B cell (primary cell): ENCODE measurements at regions not wholly inside any gene's neighbourhood (a gene's known extent, or its start where the extent isn't known, plus 50 kb on each side); places are given as distances from the start of the nearest gene placed in this dataset.
"Not testable (repeated sequence)": the region's sequence is repeated elsewhere in the genome, so short reads cannot be mapped to it uniquely, and the experiment has no call there.

Source experiments
- ATAC-seq: fragments of 200-7000 bp; cut with Tn5 transposase; one replicate; pipeline ENCODE4 v1.10.0; 2021; ENCODE audit warnings: low read depth, mild to moderate bottlenecking, moderate number of reproducible peaks, moderate library complexity
- CTCF ChIA-PET: fragments of 350-600 bp; sonication (Branson Sonifier 250); formaldehyde crosslinking; loops from one replicate; lab custom pipeline; 2021; ENCODE audit warnings: antibody characterized with exemption, inconsistent platforms; lab: Charles Lee
- POLR2A ChIA-PET: fragments of 350-600 bp; sonication (Branson Sonifier 250); formaldehyde crosslinking; loops from one replicate; lab custom pipeline; 2021; ENCODE audit warnings: antibody characterized with exemption; lab: Charles Lee
- DNase-seq: peaks from one replicate; pipeline ENCODE4 v3.0.0; 2013
- H2AFZ ChIP-seq: 2 replicates; pipeline ENCODE4 v1.6.1; 2012; ENCODE audit warnings: mild to moderate bottlenecking, low read depth, low read length; ENCODE audit not compliant: insufficient read depth, poor library complexity, severe bottlenecking
- H3K27ac ChIP-seq, 2 donors: 1 replicate in 1 of 2; 2 replicates in 1 of 2; pipeline ENCODE4 v1.5.1; 2012 to 2013; ENCODE audit warnings: low read length in 2 of 2, mild to moderate bottlenecking in 2 of 2, moderate library complexity in 1 of 2
- H3K27me3 ChIP-seq, 4 experiments: fragments of 200-600 bp in 1 of 4; sonication (generic) in 1 of 4; replicated peaks in 1 of 4; 1 replicate in 2 of 4; 2 replicates in 2 of 4; pipeline versions ENCODE4 v1.6.1 to v1.7.0; 2013 to 2016; ENCODE audit warnings: low read length in 3 of 4, mild to moderate bottlenecking in 2 of 4, mixed read lengths in 1 of 4, moderate library complexity in 1 of 4; ENCODE audit not compliant: insufficient read depth in 4 of 4, control insufficient read depth in 3 of 4; ENCODE audit errors: control extremely low read depth in 1 of 4
- H3K36me3 ChIP-seq, 2 experiments: replicated peaks in 1 of 2; 1 replicate in 1 of 2; 2 replicates in 1 of 2; pipeline versions ENCODE4 v1.6.1 to v1.7.1; 2013; ENCODE audit warnings: low read length in 1 of 2; ENCODE audit not compliant: insufficient read depth in 2 of 2, control insufficient read depth in 1 of 2; ENCODE audit errors: control extremely low read depth in 1 of 2, extremely low read depth in 1 of 2
- H3K4me1 ChIP-seq, 2 donors: fragments of 200-600 bp in 1 of 2; sonication (generic) in 1 of 2; 1 replicate in 1 of 2; 2 replicates in 1 of 2; pipeline versions ENCODE4 v1.5.1 to v1.6.1; 2013 to 2017; ENCODE audit warnings: low read length in 2 of 2; ENCODE audit not compliant: control insufficient read depth in 2 of 2, insufficient read depth in 2 of 2
- H3K4me2 ChIP-seq: replicated peaks from 2 replicates; pipeline ENCODE3; 2012; ENCODE audit warnings: mild to moderate bottlenecking, low read depth, low read length; ENCODE audit not compliant: poor library complexity, severe bottlenecking
- H3K4me3 ChIP-seq, 5 experiments: fragments of 200-600 bp in 1 of 5; sonication (generic) in 1 of 5; 1 replicate in 3 of 5; 2 replicates in 2 of 5; pipeline versions ENCODE4 v1.5.1 to v1.7.0; 2011 to 2016; ENCODE audit warnings: low read length in 4 of 5, mild to moderate bottlenecking in 4 of 5, low read depth in 2 of 5, control low read depth in 1 of 5, moderate library complexity in 1 of 5; ENCODE audit not compliant: insufficient read depth in 1 of 5; ENCODE audit errors: control extremely low read depth in 1 of 5, extremely low read depth in 1 of 5
- H3K79me2 ChIP-seq: fragments of 200-600 bp; sonication (generic); one replicate; pipeline ENCODE4 v1.6.0; 2016; ENCODE audit warnings: low read length; ENCODE audit not compliant: control insufficient read depth, insufficient read depth
- H3K9ac ChIP-seq: fragments of 200-600 bp; sonication (generic); 2 replicates; pipeline ENCODE4 v1.6.1; 2017; ENCODE audit warnings: mild to moderate bottlenecking, low read length, moderate library complexity
- H3K9me3 ChIP-seq, 3 donors: one replicate each; pipeline versions ENCODE4 v1.6.1 to v1.7.1; 2013; ENCODE audit warnings: low read length in 2 of 3; ENCODE audit not compliant: control insufficient read depth in 2 of 3, insufficient read depth in 1 of 3; ENCODE audit errors: control extremely low read depth in 1 of 3
- H4K20me1 ChIP-seq: 2 replicates; pipeline ENCODE4 v1.6.0; 2012; ENCODE audit warnings: mild to moderate bottlenecking, low read length; ENCODE audit not compliant: insufficient read depth, control insufficient read depth, poor library complexity, severe bottlenecking
- H3K27ac Mint-ChIP-seq: one replicate; pipeline ENCODE4 v1.8.0; 2021; ENCODE audit warnings: mixed read lengths
- H3K27me3 Mint-ChIP-seq: one replicate; pipeline ENCODE4 v1.8.0; 2021; ENCODE audit warnings: mixed read lengths
- H3K4me1 Mint-ChIP-seq: one replicate; pipeline ENCODE4 v1.8.0; 2021; ENCODE audit warnings: mixed read lengths
- H3K4me3 Mint-ChIP-seq: one replicate; pipeline ENCODE4 v1.8.0; 2021; ENCODE audit warnings: mixed read lengths
- H3K9me3 Mint-ChIP-seq: one replicate; pipeline ENCODE4 v1.8.0; 2022; ENCODE audit warnings: mixed read lengths; ENCODE audit not compliant: insufficient read depth
- WGBS: methylation state at CpG from one replicate; pipeline ENCODE4 v1.1.5; 2013; ENCODE audit warnings: missing lambda C conversion rate; ENCODE audit not compliant: insufficient coverage; 5-methylcytosine and 5-hydroxymethylcytosine counted together
- intact Hi-C: fragments of 100-400 bp; cut with micrococcal nuclease; formaldehyde crosslinking; loops from one replicate; pipeline ENCODE4 v1.10.0; 2022

DNA sequence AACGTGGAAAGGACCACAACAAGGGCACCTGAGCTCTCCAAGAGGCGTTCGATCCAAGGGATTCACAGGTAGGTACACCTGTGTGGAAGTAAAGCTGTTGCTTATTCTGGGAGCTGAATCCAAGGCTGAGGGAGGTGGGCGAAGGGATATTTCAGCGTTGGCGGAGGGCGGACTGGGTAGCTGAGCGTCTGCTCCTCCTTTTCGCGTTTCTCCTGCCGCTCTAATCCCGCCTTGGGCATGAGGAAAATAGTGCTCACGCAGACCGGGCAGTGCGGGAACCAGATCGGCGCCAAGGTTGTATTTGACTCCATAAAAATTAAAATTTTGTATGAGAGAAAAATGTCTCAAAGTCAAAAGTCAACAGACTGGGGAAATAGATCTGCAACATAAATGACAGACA is 3966.2 kb upstream of the OR11H1 start:
- H3K4me2 ChIP-seq, H3K27me3 ChIP-seq, POLR2A ChIA-PET, H3K36me3 ChIP-seq, H3K9me3 Mint-ChIP-seq, H3K4me1 Mint-ChIP-seq, H3K27ac ChIP-seq, ATAC-seq, H3K27me3 Mint-ChIP-seq, H3K9me3 ChIP-seq, intact Hi-C loops, H3K79me2 ChIP-seq, CTCF ChIA-PET, H3K4me3 ChIP-seq, DNase-seq, H3K9ac ChIP-seq, H4K20me1 ChIP-seq, H2AFZ ChIP-seq, H3K4me1 ChIP-seq, H3K4me3 Mint-ChIP-seq, H3K27ac Mint-ChIP-seq: not testable (repeated sequence)
- WGBS: 61% methylated on average over 12 of the region's 17 CpGs

DNA sequence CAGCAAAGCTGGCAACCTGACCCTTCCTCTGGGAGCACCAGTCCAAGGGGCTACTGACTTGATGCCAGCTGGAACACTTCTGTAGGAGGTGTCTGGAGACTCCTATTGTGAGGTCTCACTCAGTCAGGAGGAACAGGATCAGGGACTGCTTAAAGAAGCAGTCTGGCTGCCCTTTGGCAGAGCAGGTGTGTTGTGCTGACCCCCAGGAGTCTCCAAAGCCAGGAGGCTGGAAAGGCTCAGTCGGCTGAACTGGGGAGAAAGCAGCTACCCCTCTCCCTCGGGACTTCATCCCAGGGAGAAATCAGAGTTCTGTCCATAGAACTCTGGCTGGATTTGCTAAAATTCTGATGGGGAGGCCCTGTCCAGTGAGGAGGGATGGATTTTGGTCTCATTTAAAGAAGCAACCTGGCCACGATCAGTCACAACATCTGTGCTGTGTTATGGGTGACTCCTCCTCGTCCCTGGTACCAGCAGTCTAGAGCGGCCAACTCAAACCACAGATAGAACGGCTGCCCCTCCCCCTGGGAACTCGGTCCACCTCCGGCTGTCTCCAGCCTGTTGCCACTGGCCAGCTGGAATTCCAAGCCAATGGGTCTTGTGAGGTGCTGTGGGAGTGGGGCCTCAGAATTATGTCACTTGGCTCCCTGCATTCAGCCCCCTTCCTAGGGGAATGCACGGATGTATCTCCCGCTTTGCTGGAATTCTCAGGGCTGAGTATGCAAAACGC is 3959.0 kb upstream of the OR11H1 start:
- H3K27ac Mint-ChIP-seq, intact Hi-C loops, H3K4me3 Mint-ChIP-seq, H3K9ac ChIP-seq, H3K9me3 Mint-ChIP-seq, H3K36me3 ChIP-seq, H3K4me1 ChIP-seq, POLR2A ChIA-PET, H2AFZ ChIP-seq, H3K27me3 ChIP-seq, H3K4me2 ChIP-seq, H3K27ac ChIP-seq, H3K79me2 ChIP-seq, DNase-seq, ATAC-seq, H3K27me3 Mint-ChIP-seq, H3K4me1 Mint-ChIP-seq, CTCF ChIA-PET, H4K20me1 ChIP-seq, H3K4me3 ChIP-seq: not testable (repeated sequence)
- H3K9me3 ChIP-seq: peaks cover 0 to 28% (median 2%) of the 10 kb centered on the region in 3 donors
- 88% methylated on average over 10 of the region's 11 CpGs for WGBS

DNA sequence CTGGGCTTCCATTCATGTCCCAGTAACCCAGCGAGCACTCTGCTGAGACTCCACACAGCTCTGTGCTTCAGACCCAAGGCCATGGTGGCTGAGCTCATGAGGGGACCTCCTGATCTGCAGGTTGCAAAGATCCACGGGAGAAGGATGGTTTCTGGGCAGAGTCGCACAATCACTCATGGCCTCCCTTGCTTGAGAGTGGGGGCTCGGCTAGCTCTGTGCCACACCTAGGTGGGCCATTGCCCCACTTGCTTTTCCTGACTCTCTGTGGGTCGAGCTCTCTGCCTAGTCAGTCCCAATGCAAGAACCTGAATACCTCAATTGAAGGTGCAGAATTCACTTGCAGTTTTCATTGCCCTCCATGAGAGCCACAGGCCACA is 3958.4 kb upstream of the OR11H1 start:
- ATAC-seq, CTCF ChIA-PET, H3K27ac Mint-ChIP-seq, H3K27me3 Mint-ChIP-seq, H3K9me3 Mint-ChIP-seq, H3K36me3 ChIP-seq, DNase-seq, intact Hi-C loops, H3K4me2 ChIP-seq, H3K4me1 ChIP-seq, H4K20me1 ChIP-seq, H3K4me3 Mint-ChIP-seq, H2AFZ ChIP-seq, H3K9ac ChIP-seq, H3K27ac ChIP-seq, H3K4me1 Mint-ChIP-seq, POLR2A ChIA-PET, H3K27me3 ChIP-seq, H3K79me2 ChIP-seq, H3K4me3 ChIP-seq: not testable (repeated sequence)
- H3K9me3 ChIP-seq: peaks cover 0 to 33% (median 3%) of the 10 kb centered on the region in 3 donors
- WGBS: 55% methylated on average over 5 of the region's 5 CpGs

DNA sequence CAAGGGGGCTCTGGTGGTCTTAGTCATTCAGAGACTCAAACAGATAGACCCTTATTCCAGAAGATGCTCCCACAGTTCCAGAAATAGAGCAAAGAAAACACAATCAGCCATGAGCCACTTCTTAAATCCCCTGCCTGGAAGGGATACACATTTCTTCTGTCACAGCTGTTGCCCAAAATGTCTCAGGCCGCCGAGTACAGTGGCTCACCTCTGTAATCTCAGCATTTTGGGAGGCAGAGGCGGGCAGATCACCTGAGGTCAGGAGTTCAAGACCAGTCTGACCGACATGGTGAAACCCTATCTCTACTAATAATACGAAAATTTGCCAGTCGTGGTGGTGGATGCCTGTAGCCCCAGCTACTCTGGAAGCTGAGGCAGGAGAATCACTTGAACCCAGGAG is 3954.8 kb upstream of the OR11H1 start:
- CTCF ChIA-PET, POLR2A ChIA-PET, H3K9ac ChIP-seq, H4K20me1 ChIP-seq, H3K27ac Mint-ChIP-seq, H3K4me3 Mint-ChIP-seq, H3K36me3 ChIP-seq, H3K4me3 ChIP-seq, H3K79me2 ChIP-seq, H3K4me2 ChIP-seq, H3K27ac ChIP-seq, H3K4me1 Mint-ChIP-seq, H2AFZ ChIP-seq, H3K27me3 ChIP-seq, ATAC-seq, H3K27me3 Mint-ChIP-seq, intact Hi-C loops, H3K4me1 ChIP-seq, DNase-seq: not testable (repeated sequence)
- 58% methylated on average over 5 of the region's 6 CpGs for WGBS
- H3K9me3 Mint-ChIP-seq: peaks cover 18% of the 10 kb centered on the region
- peaks cover 0 to 47% (median 6%) of the 10 kb centered on the region in 3 donors for H3K9me3 ChIP-seq
